ENCODE measurements at regions not wholly inside any gene's neighbourhood (a gene's known extent, or its start where the extent isn't known, plus 50 kb on each side); places are given as distances from the start of the nearest gene placed in this dataset.

DNA sequence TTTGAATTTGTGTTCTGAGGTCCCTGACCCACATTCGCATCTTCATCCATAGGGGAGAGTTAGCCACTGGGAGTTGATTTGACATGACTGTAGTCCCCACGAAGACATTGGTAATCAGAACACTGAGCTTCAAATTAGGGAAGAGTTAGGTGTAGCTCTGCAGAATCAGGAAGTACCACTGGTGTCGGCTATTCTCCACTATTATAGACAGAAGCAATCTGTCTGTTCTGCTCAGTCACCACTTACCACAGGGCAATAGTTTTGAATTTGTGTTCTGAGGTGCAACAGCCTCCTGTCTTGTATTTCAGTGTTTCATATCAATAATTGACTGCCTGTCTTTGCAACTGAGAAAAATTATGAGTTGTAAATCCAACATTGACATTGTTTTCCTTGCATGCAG, 407.6 kb downstream of the LRFN5 start:
- Mint-ChIP-seq H3K4me1 (no peaks in the 10 kb centered on the region), H3K36me3 (ENCODE audit: low read depth) (no peaks in the 10 kb centered on the region), H3K4me3 (no peak overlapping the region), H3K27me3 (ENCODE audit: low read depth, poor library complexity) (no peaks in the 10 kb centered on the region), H3K27ac (no peak overlapping the region), H3K9me3 (no peaks in the 10 kb centered on the region)
- no peak for DNase-seq
- TF ChIP-seq, protein P1, sequence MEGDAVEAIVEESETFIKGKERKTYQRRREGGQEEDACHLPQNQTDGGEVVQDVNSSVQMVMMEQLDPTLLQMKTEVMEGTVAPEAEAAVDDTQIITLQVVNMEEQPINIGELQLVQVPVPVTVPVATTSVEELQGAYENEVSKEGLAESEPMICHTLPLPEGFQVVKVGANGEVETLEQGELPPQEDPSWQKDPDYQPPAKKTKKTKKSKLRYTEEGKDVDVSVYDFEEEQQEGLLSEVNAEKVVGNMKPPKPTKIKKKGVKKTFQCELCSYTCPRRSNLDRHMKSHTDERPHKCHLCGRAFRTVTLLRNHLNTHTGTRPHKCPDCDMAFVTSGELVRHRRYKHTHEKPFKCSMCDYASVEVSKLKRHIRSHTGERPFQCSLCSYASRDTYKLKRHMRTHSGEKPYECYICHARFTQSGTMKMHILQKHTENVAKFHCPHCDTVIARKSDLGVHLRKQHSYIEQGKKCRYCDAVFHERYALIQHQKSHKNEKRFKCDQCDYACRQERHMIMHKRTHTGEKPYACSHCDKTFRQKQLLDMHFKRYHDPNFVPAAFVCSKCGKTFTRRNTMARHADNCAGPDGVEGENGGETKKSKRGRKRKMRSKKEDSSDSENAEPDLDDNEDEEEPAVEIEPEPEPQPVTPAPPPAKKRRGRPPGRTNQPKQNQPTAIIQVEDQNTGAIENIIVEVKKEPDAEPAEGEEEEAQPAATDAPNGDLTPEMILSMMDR (IDR thresholded peaks at IDR 0.05), result no peak

DNA sequence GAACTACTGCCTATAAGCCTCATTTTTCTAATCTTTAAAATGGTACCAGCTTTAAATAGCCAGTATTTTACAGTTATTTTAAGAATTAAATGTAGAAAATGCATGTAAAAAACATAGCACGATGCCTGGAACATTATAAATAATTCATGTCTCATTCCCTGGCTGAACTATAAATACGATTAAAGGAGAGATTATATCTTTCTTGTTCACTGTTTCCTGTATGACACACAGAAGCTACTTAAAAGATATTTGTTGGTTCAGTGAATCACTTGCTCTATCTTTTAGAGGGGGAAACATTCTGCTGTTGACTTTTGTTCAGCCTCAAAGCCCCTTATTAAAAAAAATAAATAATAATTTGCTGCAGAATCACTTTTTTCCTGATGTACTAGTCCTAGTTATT, 406.9 kb downstream of the LRFN5 start:
- DNase-seq, result no peak
- TF ChIP-seq, protein P1 (IDR thresholded peaks at IDR 0.05), result no peak
- H3K9me3 Mint-ChIP-seq, result no peaks in the 10 kb centered on the region
- no peaks in the 10 kb centered on the region for H3K27me3 Mint-ChIP-seq (ENCODE audit: low read depth, poor library complexity)
- no peaks in the 10 kb centered on the region for H3K4me1 Mint-ChIP-seq
- no peak overlapping the region for H3K4me3 Mint-ChIP-seq
- no peak overlapping the region for H3K27ac Mint-ChIP-seq
- no peaks in the 10 kb centered on the region for H3K36me3 Mint-ChIP-seq (ENCODE audit: low read depth)

DNA sequence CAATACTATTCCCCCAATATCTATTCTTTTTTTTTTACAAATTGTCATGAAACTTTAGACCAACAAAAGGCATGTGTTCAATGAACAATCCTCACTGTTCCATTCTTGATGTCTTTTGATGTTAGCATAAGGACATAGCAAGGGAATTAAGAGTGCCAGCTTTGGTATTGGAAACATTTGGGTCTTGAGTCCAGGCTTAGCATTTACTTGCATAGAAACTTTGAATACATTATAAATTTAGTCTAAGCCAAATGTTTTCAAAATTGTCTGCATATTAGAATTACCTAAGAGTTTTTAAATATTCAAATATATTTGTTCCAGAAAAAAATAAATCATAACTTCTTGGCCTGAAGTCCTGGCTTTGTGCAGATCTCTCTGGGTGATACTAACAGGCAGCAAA, 406.5 kb downstream of the LRFN5 start:
- no peak for DNase-seq
- Mint-ChIP-seq H3K9me3 (no peaks in the 10 kb centered on the region), H3K36me3 (ENCODE audit: low read depth) (no peaks in the 10 kb centered on the region), H3K27me3 (ENCODE audit: low read depth, poor library complexity) (no peaks in the 10 kb centered on the region), H3K4me3 (no peak overlapping the region), H3K4me1 (no peaks in the 10 kb centered on the region), H3K27ac (no peak overlapping the region)
- TF ChIP-seq, protein P1 (IDR thresholded peaks at IDR 0.05), result no peak

DNA sequence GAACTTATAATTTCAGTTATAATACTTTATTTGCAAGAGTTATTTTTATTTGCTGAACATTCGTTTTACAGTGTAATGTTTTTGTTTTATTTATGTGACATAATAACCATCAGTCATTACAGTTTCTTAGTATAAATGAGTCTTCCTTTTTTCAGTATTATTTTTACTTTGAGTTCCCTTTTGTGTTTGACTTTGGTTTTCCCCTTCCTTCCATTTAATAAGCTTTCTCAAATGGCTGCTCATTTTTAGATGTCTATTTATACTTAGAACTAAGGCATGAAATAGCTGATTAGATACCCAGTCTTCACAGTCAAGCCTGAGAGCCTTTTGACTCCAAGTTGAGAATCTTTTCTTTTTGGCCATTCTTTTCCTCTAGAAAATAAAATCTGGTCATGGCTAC, 404.5 kb downstream of the LRFN5 start:
- TF ChIP-seq, protein P1 (IDR thresholded peaks at IDR 0.05), result no peak
- no peak for DNase-seq
- H3K36me3 Mint-ChIP-seq (ENCODE audit: low read depth), result no peaks in the 10 kb centered on the region
- H3K4me3 Mint-ChIP-seq, result no peak overlapping the region
- no peaks in the 10 kb centered on the region for H3K4me1 Mint-ChIP-seq
- H3K27me3 Mint-ChIP-seq (ENCODE audit: low read depth, poor library complexity), result peaks cover 3% of the 10 kb centered on the region
- no peaks in the 10 kb centered on the region for H3K9me3 Mint-ChIP-seq
- no peak overlapping the region for H3K27ac Mint-ChIP-seq

DNA sequence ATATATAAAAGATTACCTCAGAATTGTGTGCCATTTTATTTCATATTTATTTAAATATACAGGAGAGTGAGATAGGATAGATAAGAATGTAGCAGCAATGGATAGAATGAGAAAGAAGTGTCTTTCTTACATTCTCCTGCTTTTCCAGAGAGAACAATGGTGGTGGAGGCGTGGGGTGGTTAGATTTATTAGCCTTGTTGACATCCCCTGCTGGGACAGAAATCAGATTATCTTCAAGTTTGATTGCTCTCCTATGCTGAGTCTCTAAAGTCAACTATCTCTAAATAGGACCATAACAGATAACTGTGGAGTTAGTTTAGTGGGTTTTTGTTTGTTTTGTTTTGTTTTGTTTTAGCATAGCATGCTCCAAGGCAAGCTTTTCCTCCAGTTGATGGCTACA, 397.6 kb downstream of the LRFN5 start:
- Mint-ChIP-seq H3K27ac (no peak overlapping the region), H3K27me3 (ENCODE audit: low read depth, poor library complexity) (peaks cover 3% of the 10 kb centered on the region), H3K9me3 (no peaks in the 10 kb centered on the region), H3K4me3 (no peak overlapping the region), H3K36me3 (ENCODE audit: low read depth) (no peaks in the 10 kb centered on the region), H3K4me1 (no peaks in the 10 kb centered on the region)
- no peak for DNase-seq
- TF ChIP-seq, protein P1 (IDR thresholded peaks at IDR 0.05), result no peak

DNA sequence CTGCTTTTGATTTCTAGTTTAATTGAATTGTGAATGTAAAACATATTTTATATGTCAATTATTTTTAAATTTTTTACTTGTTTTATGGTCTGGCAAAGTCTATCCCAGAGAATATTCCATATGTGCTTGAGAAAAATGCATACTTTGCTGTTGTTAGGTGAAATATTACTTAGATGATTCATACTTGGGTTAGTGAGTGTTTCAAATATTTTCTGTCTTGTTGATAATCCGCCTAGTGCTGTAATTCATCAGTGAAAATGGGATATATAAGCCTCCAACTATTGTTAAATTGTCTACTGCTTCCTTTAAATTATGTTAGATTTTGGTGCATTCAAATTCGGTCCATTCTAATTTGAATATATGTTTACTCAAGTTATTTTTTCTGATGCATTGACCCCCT, 395.5 kb downstream of the LRFN5 start:
- no peak overlapping the region for H3K4me3 Mint-ChIP-seq
- H3K4me1 Mint-ChIP-seq, result no peaks in the 10 kb centered on the region
- H3K27me3 Mint-ChIP-seq (ENCODE audit: low read depth, poor library complexity), result peaks cover 3% of the 10 kb centered on the region
- TF ChIP-seq, protein P1 (IDR thresholded peaks at IDR 0.05), result no peak
- no peaks in the 10 kb centered on the region for H3K36me3 Mint-ChIP-seq (ENCODE audit: low read depth)
- DNase-seq, result no peak
- no peak overlapping the region for H3K27ac Mint-ChIP-seq
- no peaks in the 10 kb centered on the region for H3K9me3 Mint-ChIP-seq

Measured in nephron progenitor cell (in vitro differentiated cells).